ENCODE measurements at regions not wholly inside any gene's neighbourhood (a gene's known extent, or its start where the extent isn't known, plus 50 kb on each side); places are given as distances from the start of the nearest gene placed in this dataset.

- no peak for DNase-seq
- Histone ChIP-seq H3K9me3 (no peaks in the 10 kb centered on the region), H3K36me3 (no peaks in the 10 kb centered on the region), H3K4me3 (no peak overlapping the region), H3K4me1 (no peaks in the 10 kb centered on the region), H3K27ac (no peak overlapping the region), H3K27me3 (no peaks in the 10 kb centered on the region)
- TF ChIP-seq, protein P1, sequence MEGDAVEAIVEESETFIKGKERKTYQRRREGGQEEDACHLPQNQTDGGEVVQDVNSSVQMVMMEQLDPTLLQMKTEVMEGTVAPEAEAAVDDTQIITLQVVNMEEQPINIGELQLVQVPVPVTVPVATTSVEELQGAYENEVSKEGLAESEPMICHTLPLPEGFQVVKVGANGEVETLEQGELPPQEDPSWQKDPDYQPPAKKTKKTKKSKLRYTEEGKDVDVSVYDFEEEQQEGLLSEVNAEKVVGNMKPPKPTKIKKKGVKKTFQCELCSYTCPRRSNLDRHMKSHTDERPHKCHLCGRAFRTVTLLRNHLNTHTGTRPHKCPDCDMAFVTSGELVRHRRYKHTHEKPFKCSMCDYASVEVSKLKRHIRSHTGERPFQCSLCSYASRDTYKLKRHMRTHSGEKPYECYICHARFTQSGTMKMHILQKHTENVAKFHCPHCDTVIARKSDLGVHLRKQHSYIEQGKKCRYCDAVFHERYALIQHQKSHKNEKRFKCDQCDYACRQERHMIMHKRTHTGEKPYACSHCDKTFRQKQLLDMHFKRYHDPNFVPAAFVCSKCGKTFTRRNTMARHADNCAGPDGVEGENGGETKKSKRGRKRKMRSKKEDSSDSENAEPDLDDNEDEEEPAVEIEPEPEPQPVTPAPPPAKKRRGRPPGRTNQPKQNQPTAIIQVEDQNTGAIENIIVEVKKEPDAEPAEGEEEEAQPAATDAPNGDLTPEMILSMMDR (IDR thresholded peaks at IDR 0.05) = no peak
- no peak for TF ChIP-seq POLR2A (IDR thresholded peaks at IDR 0.05)
- intact Hi-C loops (cut with DNase I; ENCODE audit: low total_unique reads) = no loop called here
Observed at GRCh38 chr10:54914049-54914448, 113.0 kb upstream of the PCDH15 start.

DNA sequence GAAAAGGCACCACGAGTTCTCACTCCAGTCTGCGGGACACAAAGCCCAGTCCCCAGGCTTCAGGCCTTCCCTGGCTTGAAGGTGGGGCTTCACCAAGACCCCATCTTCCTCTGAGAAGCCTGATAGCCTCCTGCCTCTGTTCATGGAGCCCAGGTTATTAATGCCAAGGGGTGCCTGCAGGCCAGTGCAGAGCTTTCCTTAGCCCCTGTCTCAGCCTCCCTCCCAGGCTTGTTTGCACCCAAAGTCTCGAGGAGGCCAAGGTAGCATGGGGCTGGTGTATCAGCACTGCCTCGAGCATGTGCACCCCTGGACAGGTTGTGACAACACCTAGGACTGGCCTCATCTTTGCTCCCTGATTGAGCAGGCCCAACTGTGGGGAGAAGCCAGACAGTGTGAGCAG lies 108.1 kb upstream of the PCDH15 start:
- no peaks in the 10 kb centered on the region for H3K27me3 ChIP-seq
- H3K4me1 ChIP-seq = no peaks in the 10 kb centered on the region
- H3K4me3 ChIP-seq = no peak overlapping the region
- intact Hi-C loops (cut with DNase I; ENCODE audit: low total_unique reads) = no loop called here
- H3K27ac ChIP-seq = no peak overlapping the region
- H3K9me3 ChIP-seq = no peaks in the 10 kb centered on the region
- no peak for DNase-seq
- no peaks in the 10 kb centered on the region for H3K36me3 ChIP-seq
- TF ChIP-seq, protein P1 (IDR thresholded peaks at IDR 0.05) = no peak
- TF ChIP-seq POLR2A (IDR thresholded peaks at IDR 0.05) = no peak

DNA sequence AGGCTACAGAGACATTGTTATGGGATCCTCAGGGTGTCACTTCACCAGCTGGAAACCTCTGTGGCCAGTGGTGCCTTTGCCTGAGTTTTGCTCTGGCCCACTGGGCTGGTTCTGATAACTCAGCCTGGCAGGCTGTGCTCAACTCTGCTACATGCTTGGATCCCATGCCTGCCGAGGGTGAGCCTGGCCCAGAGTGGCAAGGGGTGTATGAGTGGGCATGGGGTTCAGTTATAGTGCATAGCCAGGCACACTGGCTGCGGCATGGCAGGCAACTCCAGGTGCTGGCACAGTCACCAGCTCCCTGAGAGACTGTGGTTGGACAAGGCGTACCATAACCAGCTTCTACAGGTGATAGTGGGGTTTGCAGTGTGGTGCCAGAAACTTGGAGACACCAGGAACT lies 107.0 kb upstream of the PCDH15 start:
- no peaks in the 10 kb centered on the region for H3K36me3 ChIP-seq
- intact Hi-C loops (cut with DNase I; ENCODE audit: low total_unique reads) = no loop called here
- no peaks in the 10 kb centered on the region for H3K27me3 ChIP-seq
- H3K27ac ChIP-seq = no peak overlapping the region
- no peak overlapping the region for H3K4me3 ChIP-seq
- no peak for DNase-seq
- TF ChIP-seq, protein P1 (IDR thresholded peaks at IDR 0.05) = no peak
- no peak for TF ChIP-seq POLR2A (IDR thresholded peaks at IDR 0.05)
- no peaks in the 10 kb centered on the region for H3K9me3 ChIP-seq
- no peaks in the 10 kb centered on the region for H3K4me1 ChIP-seq

DNA sequence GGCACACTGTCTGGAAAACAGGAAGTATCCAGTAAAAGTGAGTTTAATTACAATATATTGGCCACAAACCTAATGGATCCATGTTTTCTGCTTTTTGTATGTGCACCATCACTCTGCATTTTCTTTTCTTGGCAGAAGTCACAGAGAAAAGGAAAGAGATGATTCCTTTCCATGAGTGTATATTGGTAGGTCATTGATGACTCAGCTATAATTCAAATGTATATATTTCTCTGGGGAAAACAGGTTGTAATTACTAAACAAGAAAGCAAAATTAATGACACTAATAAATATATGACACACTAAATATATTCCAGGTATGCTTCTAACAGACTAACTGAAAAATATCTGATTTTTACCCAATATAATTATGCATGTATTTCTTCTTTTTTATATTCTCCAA lies 105.9 kb upstream of the PCDH15 start:
- no peaks in the 10 kb centered on the region for H3K9me3 ChIP-seq
- H3K27ac ChIP-seq = no peak overlapping the region
- no peak for DNase-seq
- no peaks in the 10 kb centered on the region for H3K36me3 ChIP-seq
- no peak overlapping the region for H3K4me3 ChIP-seq
- TF ChIP-seq, protein P1 (IDR thresholded peaks at IDR 0.05) = no peak
- TF ChIP-seq POLR2A (IDR thresholded peaks at IDR 0.05) = no peak
- intact Hi-C loops (cut with DNase I; ENCODE audit: low total_unique reads) = no loop called here
- no peaks in the 10 kb centered on the region for H3K4me1 ChIP-seq
- H3K27me3 ChIP-seq = no peaks in the 10 kb centered on the region

DNA sequence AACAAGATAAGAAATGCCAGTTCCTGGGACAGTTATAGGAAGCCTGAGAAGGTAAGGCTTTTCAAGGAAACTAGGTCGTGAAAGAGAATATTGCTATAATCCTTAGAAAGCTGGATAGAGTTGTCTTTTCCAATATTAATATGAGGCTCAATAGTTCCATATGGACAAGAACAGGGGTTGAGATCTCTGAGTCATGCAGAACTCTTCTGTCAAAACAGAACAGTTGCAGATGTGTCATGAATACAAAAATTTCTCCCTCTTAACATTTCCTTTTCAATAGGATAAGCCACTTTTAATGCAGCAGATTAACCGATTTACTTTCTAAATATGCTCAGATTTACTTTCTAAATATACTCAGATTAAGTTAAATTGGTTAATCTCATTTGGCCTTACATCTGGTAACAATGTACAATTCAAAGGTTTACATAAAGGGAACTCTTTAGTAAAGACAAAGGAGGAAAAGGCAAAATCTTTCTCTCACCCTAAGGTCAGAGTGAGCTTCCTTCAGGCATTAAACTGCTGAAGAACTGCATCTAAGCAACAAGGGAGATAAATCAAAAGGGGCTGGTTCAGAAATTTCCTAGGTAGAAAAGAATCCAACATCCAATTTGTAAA lies 104.7 kb upstream of the PCDH15 start:
- intact Hi-C loops (cut with DNase I; ENCODE audit: low total_unique reads) = no loop called here
- Histone ChIP-seq H3K36me3 (no peaks in the 10 kb centered on the region), H3K4me3 (no peak overlapping the region), H3K4me1 (no peaks in the 10 kb centered on the region), H3K9me3 (no peaks in the 10 kb centered on the region), H3K27me3 (no peaks in the 10 kb centered on the region), H3K27ac (no peak overlapping the region)
- DNase-seq = no peak
- TF ChIP-seq POLR2A (IDR thresholded peaks at IDR 0.05) = no peak
- TF ChIP-seq, protein P1 (IDR thresholded peaks at IDR 0.05) = no peak

Data from uterus (tissue), 3 donors.